DND-41 (cell line): ENCODE measurements at regions not wholly inside any gene's neighbourhood (a gene's known extent, or its start where the extent isn't known, plus 50 kb on each side); places are given as distances from the start of the nearest gene placed in this dataset.

ENCODE experiments used
- CTCF ChIP-seq: IDR thresholded peaks from 2 replicates; pipeline ENCODE4 v1.5.1; 2012; ENCODE audit warnings: borderline replicate concordance, low read length, moderate library complexity, mild to moderate bottlenecking; ENCODE audit not compliant: poor library complexity, severe bottlenecking; ENCODE audit errors: extremely low read depth
- EZH2 ChIP-seq: IDR thresholded peaks from 3 replicates; pipeline ENCODE4 v1.6.1; 2012; ENCODE audit warnings: borderline replicate concordance, low read depth, mild to moderate bottlenecking, moderate library complexity, low read length, inconsistent platforms; ENCODE audit not compliant: severe bottlenecking

GRCh38 chr6:101079696-101080270 lies 198.7 kb upstream of the ASCC3 start:
- TF ChIP-seq CTCF, result no peak
- no peak for TF ChIP-seq EZH2
